SU-DHL-6 (cell line): ENCODE measurements at regions not wholly inside any gene's neighbourhood (a gene's known extent, or its start where the extent isn't known, plus 50 kb on each side); places are given as distances from the start of the nearest gene placed in this dataset.

Experiments
- H2AFZ ChIP-seq: fragments of 200-600 bp; sonication (generic); 2 replicates; pipeline ENCODE4 v1.6.1; 2014; ENCODE audit warnings: low read depth, mild to moderate bottlenecking, moderate library complexity, mixed read lengths, antibody characterized with exemption, low read length; ENCODE audit not compliant: severe bottlenecking
- H3F3A ChIP-seq: fragments of 200-600 bp; shearing (Covaris generic); 2 replicates; pipeline ENCODE4 v1.6.0; 2016; ENCODE audit warnings: antibody characterized with exemption, mild to moderate bottlenecking; ENCODE audit not compliant: insufficient read depth
- H3K27ac ChIP-seq: fragments of 200-600 bp; sonication (generic); 2 replicates; pipeline ENCODE4 v1.5.1; 2016; ENCODE audit warnings: low read depth, mild to moderate bottlenecking, low read length, moderate library complexity, mixed read lengths
- H3K27me3 ChIP-seq: fragments of 200-600 bp; sonication (generic), shearing (Covaris generic); 2 replicates; pipeline ENCODE4 v1.6.0; 2014; ENCODE audit warnings: mild to moderate bottlenecking, low read length
- H3K36me3 ChIP-seq: fragments of 200-600 bp; sonication (generic); 2 replicates; pipeline ENCODE4 v1.6.1; 2014; ENCODE audit warnings: mild to moderate bottlenecking, low read length, mixed read lengths
- H3K4me2 ChIP-seq: fragments of 300-600, 200-600 bp; shearing (Covaris generic), sonication (generic); 2 replicates; pipeline ENCODE4 v1.6.0; 2014; ENCODE audit warnings: low read length, low read depth, mild to moderate bottlenecking; ENCODE audit not compliant: poor library complexity, severe bottlenecking
- H3K4me3 ChIP-seq: fragments of 200-600 bp; sonication (generic); 2 replicates; pipeline ENCODE4 v1.5.1; 2014; ENCODE audit warnings: antibody characterized with exemption, low read length, mild to moderate bottlenecking, mixed read lengths; ENCODE audit not compliant: insufficient read depth, poor library complexity, severe bottlenecking
- H3K79me2 ChIP-seq: fragments of 200-600 bp; sonication (generic); 2 replicates; pipeline ENCODE4 v1.6.1; 2014; ENCODE audit warnings: mild to moderate bottlenecking, low read length, moderate library complexity; ENCODE audit not compliant: insufficient read depth
- H3K9ac ChIP-seq: fragments of 200-600 bp; sonication (generic); 2 replicates; pipeline ENCODE4 v1.7.0; 2014; ENCODE audit warnings: mild to moderate bottlenecking, low read length
- H3K9me2 ChIP-seq: fragments of 200-600 bp; sonication (generic); replicated peaks from 2 replicates; pipeline ENCODE4 v1.6.1; 2014; ENCODE audit warnings: low read length; ENCODE audit not compliant: insufficient read depth
- H3K9me3 ChIP-seq: fragments of 200-600 bp; sonication (generic); 2 replicates; pipeline ENCODE4 v1.6.1; 2014; ENCODE audit warnings: low read length, mixed read lengths; ENCODE audit not compliant: insufficient read depth
- H4K20me1 ChIP-seq: fragments of 200-600 bp; sonication (generic); 2 replicates; pipeline ENCODE4 v1.6.1; 2014; ENCODE audit warnings: low read depth, mild to moderate bottlenecking, antibody characterized with exemption, low read length, moderate library complexity, mixed read lengths
- EZH2phosphoT487 ChIP-seq: fragments of 200-600 bp; sonication (generic), shearing (Covaris generic); conservative IDR thresholded peaks from 2 replicates; pipeline ENCODE4 v1.6.1; 2018; ENCODE audit warnings: mild to moderate bottlenecking, antibody characterized with exemption, low read length, moderate library complexity, mixed read lengths
- TF ChIP-seq, protein P1 (sequence below): fragments of 200-600 bp; sonication (generic); IDR thresholded peaks from one replicate; pipeline ENCODE4 v1.5.1; 2017; ENCODE audit warnings: antibody characterized with exemption, mild to moderate bottlenecking, low read length, moderate library complexity; ENCODE audit not compliant: insufficient read depth, poor library complexity, severe bottlenecking

DNA sequence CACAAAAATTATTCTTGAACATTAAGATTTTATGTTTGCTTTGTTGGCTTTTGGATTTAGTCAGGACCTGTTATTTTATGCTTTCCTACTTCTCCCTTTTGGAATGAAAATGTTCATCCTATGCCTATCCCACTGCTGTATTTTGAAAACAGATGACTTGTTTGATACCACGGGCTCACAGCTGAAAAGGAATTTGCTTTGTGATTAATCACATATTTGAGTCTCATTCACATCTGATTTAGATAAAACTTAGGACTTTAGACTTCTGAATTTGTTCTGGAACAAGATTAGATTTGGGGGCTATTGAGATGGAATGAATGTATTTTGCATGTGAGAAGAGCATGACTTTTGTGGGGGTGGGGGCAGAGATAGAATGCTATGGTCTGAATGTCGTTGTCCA is 1012.6 kb downstream of the CDH11 start:
- no peak for TF ChIP-seq EZH2phosphoT487
- TF ChIP-seq, protein P1, sequence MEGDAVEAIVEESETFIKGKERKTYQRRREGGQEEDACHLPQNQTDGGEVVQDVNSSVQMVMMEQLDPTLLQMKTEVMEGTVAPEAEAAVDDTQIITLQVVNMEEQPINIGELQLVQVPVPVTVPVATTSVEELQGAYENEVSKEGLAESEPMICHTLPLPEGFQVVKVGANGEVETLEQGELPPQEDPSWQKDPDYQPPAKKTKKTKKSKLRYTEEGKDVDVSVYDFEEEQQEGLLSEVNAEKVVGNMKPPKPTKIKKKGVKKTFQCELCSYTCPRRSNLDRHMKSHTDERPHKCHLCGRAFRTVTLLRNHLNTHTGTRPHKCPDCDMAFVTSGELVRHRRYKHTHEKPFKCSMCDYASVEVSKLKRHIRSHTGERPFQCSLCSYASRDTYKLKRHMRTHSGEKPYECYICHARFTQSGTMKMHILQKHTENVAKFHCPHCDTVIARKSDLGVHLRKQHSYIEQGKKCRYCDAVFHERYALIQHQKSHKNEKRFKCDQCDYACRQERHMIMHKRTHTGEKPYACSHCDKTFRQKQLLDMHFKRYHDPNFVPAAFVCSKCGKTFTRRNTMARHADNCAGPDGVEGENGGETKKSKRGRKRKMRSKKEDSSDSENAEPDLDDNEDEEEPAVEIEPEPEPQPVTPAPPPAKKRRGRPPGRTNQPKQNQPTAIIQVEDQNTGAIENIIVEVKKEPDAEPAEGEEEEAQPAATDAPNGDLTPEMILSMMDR, result no peak

DNA sequence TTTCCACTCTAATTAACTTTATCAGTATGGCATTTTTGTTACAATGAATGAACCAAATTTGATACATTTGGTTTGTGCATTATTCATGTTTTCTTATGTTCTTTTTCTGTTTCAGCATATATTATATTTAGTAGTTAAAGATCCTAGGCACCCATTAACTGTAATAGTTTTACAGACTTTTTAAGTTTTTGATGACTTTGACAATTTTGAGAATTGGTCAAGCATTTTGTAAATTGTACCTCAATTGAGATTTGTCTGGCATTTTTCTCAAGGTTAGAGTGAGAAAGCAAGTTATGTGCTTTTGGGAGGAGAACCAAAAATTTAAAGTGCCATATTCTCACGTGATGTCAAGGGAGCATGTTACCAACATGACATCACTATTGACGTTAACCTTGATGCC is 1019.2 kb downstream of the CDH11 start:
- Histone ChIP-seq H4K20me1 (no peaks in the 10 kb centered on the region), H2AFZ (no peak overlapping the region), H3F3A (no peaks in the 10 kb centered on the region), H3K79me2 (no peaks in the 10 kb centered on the region), H3K9me2 (no peaks in the 10 kb centered on the region), H3K4me2 (no peak overlapping the region), H3K27ac (no peak overlapping the region), H3K9me3 (no peaks in the 10 kb centered on the region), H3K9ac (no peak overlapping the region), H3K4me3 (no peak overlapping the region), H3K27me3 (no peaks in the 10 kb centered on the region), H3K36me3 (no peaks in the 10 kb centered on the region)
- TF ChIP-seq EZH2phosphoT487, result no peak
- TF ChIP-seq, protein P1, result no peak

More for the DNA sequence above, 1012.6 kb downstream of the CDH11 start:
- Histone ChIP-seq H3K4me2 (no peak overlapping the region), H3K27ac (no peak overlapping the region), H2AFZ (no peak overlapping the region), H4K20me1 (no peaks in the 10 kb centered on the region), H3K9me2 (no peaks in the 10 kb centered on the region), H3F3A (no peaks in the 10 kb centered on the region), H3K9me3 (no peaks in the 10 kb centered on the region), H3K4me3 (no peak overlapping the region), H3K27me3 (no peaks in the 10 kb centered on the region), H3K9ac (no peak overlapping the region), H3K36me3 (no peaks in the 10 kb centered on the region), H3K79me2 (no peaks in the 10 kb centered on the region)

DNA sequence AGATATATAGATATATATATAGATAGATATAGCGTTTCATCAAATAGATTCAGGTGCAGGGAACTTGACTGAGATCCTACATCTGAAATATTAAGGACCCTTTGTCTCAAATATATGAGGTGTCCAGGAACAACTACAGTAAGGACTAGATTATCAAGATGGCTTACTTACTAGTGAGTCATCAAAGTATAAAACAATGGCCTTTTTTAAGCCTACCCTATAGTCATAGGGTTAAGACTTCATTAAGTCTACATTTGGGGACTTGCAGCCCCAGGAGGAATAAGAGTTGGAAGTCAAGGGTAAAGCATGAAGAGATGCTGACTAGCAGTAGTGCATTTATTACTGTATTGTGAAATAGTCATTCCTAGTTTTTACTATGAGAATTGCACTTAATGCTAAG is 1023.4 kb downstream of the CDH11 start:
- Histone ChIP-seq H4K20me1 (no peaks in the 10 kb centered on the region), H2AFZ (no peak overlapping the region), H3K9me3 (no peaks in the 10 kb centered on the region), H3K79me2 (no peaks in the 10 kb centered on the region), H3K27ac (no peak overlapping the region), H3K4me2 (no peak overlapping the region), H3F3A (no peaks in the 10 kb centered on the region), H3K36me3 (no peaks in the 10 kb centered on the region), H3K27me3 (no peaks in the 10 kb centered on the region), H3K4me3 (no peak overlapping the region), H3K9ac (no peak overlapping the region), H3K9me2 (no peaks in the 10 kb centered on the region)
- no peak for TF ChIP-seq EZH2phosphoT487
- TF ChIP-seq, protein P1, result no peak

DNA sequence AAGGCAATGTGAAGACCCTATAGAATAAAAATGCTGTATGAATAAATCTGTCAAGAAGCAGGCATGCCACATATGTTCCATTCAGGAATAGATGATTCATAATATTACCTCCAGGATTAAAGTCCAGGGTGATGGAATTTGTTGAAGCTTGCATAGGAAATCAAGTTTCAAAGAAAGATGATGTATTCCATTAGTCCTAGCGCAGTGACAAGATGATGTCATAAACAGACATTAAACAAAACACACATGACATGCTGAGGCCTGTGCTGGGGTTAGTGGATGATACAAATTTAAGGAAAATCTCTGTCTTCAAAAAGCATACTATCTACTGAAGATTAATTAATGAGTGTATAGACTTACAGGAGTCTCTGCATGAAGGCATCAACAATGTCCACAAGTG is 1025.2 kb downstream of the CDH11 start:
- H3K4me3 ChIP-seq, result no peak overlapping the region
- H3K9me2 ChIP-seq, result no peaks in the 10 kb centered on the region
- H3K9ac ChIP-seq, result no peak overlapping the region
- no peaks in the 10 kb centered on the region for H3K9me3 ChIP-seq
- no peaks in the 10 kb centered on the region for H3K36me3 ChIP-seq
- TF ChIP-seq, protein P1, result no peak
- no peak for TF ChIP-seq EZH2phosphoT487
- no peaks in the 10 kb centered on the region for H3K27me3 ChIP-seq
- no peak overlapping the region for H3K27ac ChIP-seq
- H4K20me1 ChIP-seq, result no peaks in the 10 kb centered on the region
- H3F3A ChIP-seq, result no peaks in the 10 kb centered on the region
- H3K79me2 ChIP-seq, result no peaks in the 10 kb centered on the region
- H3K4me2 ChIP-seq, result no peak overlapping the region
- H2AFZ ChIP-seq, result no peak overlapping the region
